Gastrocnemius medialis (tissue), 4 donors: ENCODE measurements at regions not wholly inside any gene's neighbourhood (a gene's known extent, or its start where the extent isn't known, plus 50 kb on each side); places are given as distances from the start of the nearest gene placed in this dataset.

ENCODE experiments used
- ATAC-seq, 2 donors: fragments of 150-250 bp; one replicate each; pipeline ENCODE4 v1.9.1; 2016
- DNase-seq, 2 donors: peaks; one replicate each; pipeline ENCODE4 v3.0.0-alpha.2; 2019
- H3K27ac ChIP-seq, 4 donors: fragments of 200-600 bp; sonication (generic); 1 replicate in 1 of 4; 2 replicates in 3 of 4; pipeline ENCODE4 v1.5.1; 2016 to 2018; ENCODE audit warnings: mild to moderate bottlenecking in 2 of 4, moderate library complexity in 1 of 4
- H3K27me3 ChIP-seq, 3 donors: fragments of 200-600 bp; sonication (generic) in 2 of 3; 1 replicate in 1 of 3; 2 replicates in 2 of 3; pipeline versions ENCODE4 v1.5.1 to v1.6.0; 2016 to 2019; ENCODE audit warnings: mild to moderate bottlenecking in 1 of 3, moderate library complexity in 1 of 3
- H3K36me3 ChIP-seq, 2 donors: fragments of 200-600 bp; sonication (generic) in 1 of 2; one replicate each; pipeline ENCODE4 v1.5.1; 2017 to 2018
- H3K4me1 ChIP-seq, 2 donors: fragments of 200-600 bp; sonication (generic) in 1 of 2; one replicate each; pipeline ENCODE4 v1.5.1; 2016 to 2017; ENCODE audit warnings: mild to moderate bottlenecking in 2 of 2
- H3K4me3 ChIP-seq, 4 donors: fragments of 200-600 bp; sonication (generic) in 3 of 4; 1 replicate in 1 of 4; 2 replicates in 3 of 4; pipeline ENCODE4 v1.5.1; 2016 to 2019; ENCODE audit warnings: mild to moderate bottlenecking in 2 of 4
- H3K9me3 ChIP-seq, 3 donors: fragments of 200-600 bp; sonication (generic) in 2 of 3; 1 replicate in 1 of 3; 2 replicates in 2 of 3; pipeline ENCODE4 v1.5.1; 2016 to 2019
- POLR2A ChIP-seq, 2 donors: fragments of 450-650 bp; IDR thresholded peaks; one replicate each; pipeline ENCODE4 v1.6.1; 2017; ENCODE audit warnings: antibody characterized with exemption in 2 of 2, mild to moderate bottlenecking in 2 of 2, moderate library complexity in 2 of 2
- in situ Hi-C, 4 donors: fragments of 200-750 bp; cut with MboI; loops; one replicate each; pipeline versions ENCODE4 v1.15.0 to v1.8.0; 2017; ENCODE audit warnings: low sequenced_read_pairs in 4 of 4
- intact Hi-C: fragments of 100-400 bp; cut with DNase I; formaldehyde crosslinking; loops from one replicate; pipeline ENCODE4 v1.15.1; 2023; ENCODE audit warnings: low total_unique reads
- TF ChIP-seq, protein P1 (sequence below), 5 experiments: fragments of 450-650 bp in 3 of 5; fragments of 200-600 bp in 2 of 5; sonication (generic) in 2 of 5; IDR thresholded peaks in 4 of 5; conservative IDR thresholded peaks in 1 of 5; 1 replicate in 4 of 5; 2 replicates in 1 of 5; pipeline ENCODE4 v1.5.1; 2016 to 2019; ENCODE audit warnings: antibody characterized with exemption in 5 of 5, mild to moderate bottlenecking in 3 of 5, moderate library complexity in 3 of 5

DNA sequence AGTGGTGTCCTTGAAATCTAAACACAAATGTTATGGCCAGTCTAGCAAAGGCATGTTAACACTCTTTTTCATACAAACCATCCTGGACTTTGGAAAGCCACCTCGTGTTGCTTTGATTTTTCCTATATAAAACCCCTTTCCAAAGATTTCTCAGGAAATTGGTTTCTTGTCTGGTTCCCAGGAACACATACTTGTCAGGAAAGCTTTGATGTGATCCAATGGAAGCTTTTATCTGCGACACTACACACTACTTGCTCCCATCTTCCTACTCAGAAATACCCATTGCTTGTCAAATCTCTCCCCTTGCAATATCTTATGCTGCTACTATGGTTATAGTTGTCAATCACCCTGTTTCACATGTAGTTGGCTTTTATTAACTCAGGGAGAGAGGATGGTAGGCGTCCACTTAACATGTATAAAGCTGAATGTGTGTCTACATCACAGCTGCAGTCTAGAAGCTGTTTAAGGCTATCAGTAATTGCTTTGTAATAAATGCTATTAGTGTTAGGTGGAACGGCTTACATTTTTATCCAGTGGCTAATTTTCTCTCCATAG, 189.6 kb downstream of the GPAM start:
- no peaks in the 10 kb centered on the region for H3K9me3 ChIP-seq
- DNase-seq (no peak), ATAC-seq (no peak)
- in situ Hi-C loops (no loop called here), intact Hi-C loops (no loop called here)
- no peak for TF ChIP-seq POLR2A (IDR thresholded peaks at IDR 0.05)
- H3K4me3 ChIP-seq = no peak overlapping the region
- H3K27me3 ChIP-seq = no peaks in the 10 kb centered on the region
- H3K36me3 ChIP-seq = no peaks in the 10 kb centered on the region
- no peak overlapping the region for H3K27ac ChIP-seq
- H3K4me1 ChIP-seq = no peaks in the 10 kb centered on the region

DNA sequence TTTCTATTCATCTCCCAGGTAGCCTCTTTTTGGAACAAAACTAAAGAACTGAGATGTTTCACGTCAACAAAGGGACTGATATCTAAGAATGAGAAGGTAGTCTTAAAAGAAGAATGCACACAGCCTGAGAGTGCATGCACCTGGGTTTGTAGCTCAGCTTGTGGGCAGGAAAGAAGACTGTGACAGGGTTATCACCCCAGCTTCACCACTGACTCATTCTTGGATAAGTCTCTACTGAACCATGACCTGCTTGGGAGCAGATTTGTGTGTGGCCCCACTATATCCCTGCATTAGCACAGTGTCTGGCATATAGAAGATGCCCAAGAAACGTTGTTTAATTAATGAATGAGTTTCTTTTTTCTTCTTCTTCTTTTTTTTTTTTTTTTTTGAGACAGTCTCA, 187.5 kb downstream of the GPAM start:
- intact Hi-C loops = no loop called here
- no peak overlapping the region for H3K4me3 ChIP-seq
- no peaks in the 10 kb centered on the region for H3K9me3 ChIP-seq
- no peaks in the 10 kb centered on the region for H3K4me1 ChIP-seq
- no peaks in the 10 kb centered on the region for H3K27me3 ChIP-seq
- H3K27ac ChIP-seq = no peak overlapping the region
- no peaks in the 10 kb centered on the region for H3K36me3 ChIP-seq
- in situ Hi-C loops = no loop called here
- no peak for DNase-seq
- ATAC-seq = no peak
- TF ChIP-seq, protein P1, sequence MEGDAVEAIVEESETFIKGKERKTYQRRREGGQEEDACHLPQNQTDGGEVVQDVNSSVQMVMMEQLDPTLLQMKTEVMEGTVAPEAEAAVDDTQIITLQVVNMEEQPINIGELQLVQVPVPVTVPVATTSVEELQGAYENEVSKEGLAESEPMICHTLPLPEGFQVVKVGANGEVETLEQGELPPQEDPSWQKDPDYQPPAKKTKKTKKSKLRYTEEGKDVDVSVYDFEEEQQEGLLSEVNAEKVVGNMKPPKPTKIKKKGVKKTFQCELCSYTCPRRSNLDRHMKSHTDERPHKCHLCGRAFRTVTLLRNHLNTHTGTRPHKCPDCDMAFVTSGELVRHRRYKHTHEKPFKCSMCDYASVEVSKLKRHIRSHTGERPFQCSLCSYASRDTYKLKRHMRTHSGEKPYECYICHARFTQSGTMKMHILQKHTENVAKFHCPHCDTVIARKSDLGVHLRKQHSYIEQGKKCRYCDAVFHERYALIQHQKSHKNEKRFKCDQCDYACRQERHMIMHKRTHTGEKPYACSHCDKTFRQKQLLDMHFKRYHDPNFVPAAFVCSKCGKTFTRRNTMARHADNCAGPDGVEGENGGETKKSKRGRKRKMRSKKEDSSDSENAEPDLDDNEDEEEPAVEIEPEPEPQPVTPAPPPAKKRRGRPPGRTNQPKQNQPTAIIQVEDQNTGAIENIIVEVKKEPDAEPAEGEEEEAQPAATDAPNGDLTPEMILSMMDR (IDR thresholded peaks at IDR 0.05 in 4 of 5, conservative IDR thresholded peaks at IDR 0.05 in 1 of 5) = no peak
- no peak for TF ChIP-seq POLR2A (IDR thresholded peaks at IDR 0.05)

DNA sequence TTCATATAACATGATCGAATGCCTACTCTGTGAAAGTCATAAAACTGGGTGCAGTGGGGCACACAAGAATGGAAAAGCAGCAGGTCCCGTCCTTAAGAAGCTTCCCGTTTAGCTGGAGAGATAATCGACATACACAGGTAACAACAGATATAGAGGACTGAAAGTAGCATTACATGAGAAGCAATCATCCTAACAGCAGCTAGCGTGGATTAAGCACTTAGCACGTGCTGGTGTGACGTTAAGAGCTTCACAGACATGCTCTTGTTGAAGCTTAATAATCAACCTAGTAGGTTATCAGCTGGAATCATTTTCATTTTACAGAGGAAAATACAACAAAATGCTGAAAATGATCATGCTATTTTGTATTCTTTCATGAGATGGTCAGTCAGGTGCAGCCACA, 184.8 kb downstream of the GPAM start:
- H3K27me3 ChIP-seq = no peaks in the 10 kb centered on the region
- in situ Hi-C loops = no loop called here
- ATAC-seq = no peak
- TF ChIP-seq POLR2A (IDR thresholded peaks at IDR 0.05) = no peak
- TF ChIP-seq, protein P1 (IDR thresholded peaks at IDR 0.05 in 4 of 5, conservative IDR thresholded peaks at IDR 0.05 in 1 of 5) = no peak
- intact Hi-C loops = no loop called here
- no peaks in the 10 kb centered on the region for H3K4me1 ChIP-seq
- H3K9me3 ChIP-seq = no peaks in the 10 kb centered on the region
- no peak overlapping the region for H3K4me3 ChIP-seq
- H3K36me3 ChIP-seq = no peaks in the 10 kb centered on the region
- no peak overlapping the region for H3K27ac ChIP-seq
- DNase-seq = no peak

DNA sequence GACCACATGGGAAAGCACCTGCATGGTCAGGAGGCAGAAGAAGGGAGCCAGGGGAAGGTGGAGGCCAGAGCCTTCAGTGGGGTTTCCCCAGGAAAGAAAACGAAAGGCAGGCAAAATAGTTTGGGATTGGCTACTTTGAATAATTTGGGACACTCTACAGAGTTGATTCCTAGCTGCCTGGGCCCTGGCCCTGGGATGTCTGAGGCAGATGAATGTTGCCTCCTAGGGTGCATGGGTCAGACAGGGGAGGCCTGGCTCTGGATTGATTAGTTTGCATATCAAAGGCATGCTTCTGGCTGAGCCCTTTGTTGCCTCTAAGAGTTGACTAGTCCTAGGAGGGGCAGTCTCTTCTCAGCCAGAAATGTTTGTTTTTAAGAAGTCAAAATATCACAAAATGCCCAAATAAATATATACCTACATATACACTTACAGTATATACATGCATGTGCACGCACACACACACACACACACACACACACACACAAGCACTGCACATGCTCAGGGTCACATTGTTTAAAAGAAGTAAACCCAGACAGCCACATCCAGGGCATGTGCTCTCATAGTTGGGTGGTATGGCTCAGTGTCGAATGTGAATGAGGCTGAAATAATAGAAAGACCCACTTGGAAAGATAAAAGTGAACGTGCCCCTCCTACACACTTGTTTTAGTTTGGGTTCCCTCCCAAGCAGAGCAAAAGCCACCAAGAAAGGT, 184.2 kb downstream of the GPAM start:
- in situ Hi-C loops = no loop called here
- Histone ChIP-seq H3K4me1 (no peaks in the 10 kb centered on the region), H3K27me3 (no peaks in the 10 kb centered on the region), H3K27ac (no peak overlapping the region), H3K9me3 (no peaks in the 10 kb centered on the region), H3K4me3 (no peak overlapping the region), H3K36me3 (no peaks in the 10 kb centered on the region)
- intact Hi-C loops = no loop called here
- ATAC-seq (no peak), DNase-seq (no peak)
- TF ChIP-seq, protein P1 (IDR thresholded peaks at IDR 0.05 in 4 of 5, conservative IDR thresholded peaks at IDR 0.05 in 1 of 5) = no peak
- no peak for TF ChIP-seq POLR2A (IDR thresholded peaks at IDR 0.05)

DNA sequence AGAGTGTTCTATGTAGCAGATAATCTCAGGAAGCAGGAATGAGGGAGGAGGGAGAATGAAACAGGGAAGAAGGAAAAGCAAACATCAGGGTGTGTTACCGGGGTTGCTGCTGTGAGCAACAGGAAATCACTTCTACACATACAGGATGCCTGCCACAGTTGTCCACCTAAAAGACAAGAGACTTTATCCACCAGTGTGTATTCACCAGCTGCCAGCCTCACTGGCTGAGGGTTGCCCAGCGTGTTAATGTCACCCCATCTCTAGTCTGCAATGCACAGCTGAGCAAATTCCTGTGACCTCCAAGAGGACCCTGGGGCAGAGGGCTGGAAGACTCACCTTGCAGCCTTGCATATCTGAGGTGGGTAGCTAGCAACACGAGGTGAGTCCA, 183.7 kb downstream of the GPAM start:
- ATAC-seq = no peak
- no peak for TF ChIP-seq POLR2A (IDR thresholded peaks at IDR 0.05)
- TF ChIP-seq, protein P1 (IDR thresholded peaks at IDR 0.05 in 4 of 5, conservative IDR thresholded peaks at IDR 0.05 in 1 of 5) = no peak

More for the DNA sequence above, 183.7 kb downstream of the GPAM start:
- intact Hi-C loops (no loop called here), in situ Hi-C loops (no loop called here)
- Histone ChIP-seq H3K27me3 (no peaks in the 10 kb centered on the region), H3K27ac (no peak overlapping the region), H3K4me3 (no peak overlapping the region), H3K9me3 (no peaks in the 10 kb centered on the region), H3K36me3 (no peaks in the 10 kb centered on the region), H3K4me1 (no peaks in the 10 kb centered on the region)
- no peak for DNase-seq
